ENCODE measurements at regions not wholly inside any gene's neighbourhood (a gene's known extent, or its start where the extent isn't known, plus 50 kb on each side); places are given as distances from the start of the nearest gene placed in this dataset.

- TF ChIP-seq, protein P1, sequence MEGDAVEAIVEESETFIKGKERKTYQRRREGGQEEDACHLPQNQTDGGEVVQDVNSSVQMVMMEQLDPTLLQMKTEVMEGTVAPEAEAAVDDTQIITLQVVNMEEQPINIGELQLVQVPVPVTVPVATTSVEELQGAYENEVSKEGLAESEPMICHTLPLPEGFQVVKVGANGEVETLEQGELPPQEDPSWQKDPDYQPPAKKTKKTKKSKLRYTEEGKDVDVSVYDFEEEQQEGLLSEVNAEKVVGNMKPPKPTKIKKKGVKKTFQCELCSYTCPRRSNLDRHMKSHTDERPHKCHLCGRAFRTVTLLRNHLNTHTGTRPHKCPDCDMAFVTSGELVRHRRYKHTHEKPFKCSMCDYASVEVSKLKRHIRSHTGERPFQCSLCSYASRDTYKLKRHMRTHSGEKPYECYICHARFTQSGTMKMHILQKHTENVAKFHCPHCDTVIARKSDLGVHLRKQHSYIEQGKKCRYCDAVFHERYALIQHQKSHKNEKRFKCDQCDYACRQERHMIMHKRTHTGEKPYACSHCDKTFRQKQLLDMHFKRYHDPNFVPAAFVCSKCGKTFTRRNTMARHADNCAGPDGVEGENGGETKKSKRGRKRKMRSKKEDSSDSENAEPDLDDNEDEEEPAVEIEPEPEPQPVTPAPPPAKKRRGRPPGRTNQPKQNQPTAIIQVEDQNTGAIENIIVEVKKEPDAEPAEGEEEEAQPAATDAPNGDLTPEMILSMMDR (IDR thresholded peaks at IDR 0.05): no peak
- TF ChIP-seq POLR2A (IDR thresholded peaks at IDR 0.05): no peak
Observed at GRCh38 chr3:153840487-153840886, 280.7 kb upstream of the ARHGEF26 start.
